ENCODE measurements at regions not wholly inside any gene's neighbourhood (a gene's known extent, or its start where the extent isn't known, plus 50 kb on each side); places are given as distances from the start of the nearest gene placed in this dataset.

DNA sequence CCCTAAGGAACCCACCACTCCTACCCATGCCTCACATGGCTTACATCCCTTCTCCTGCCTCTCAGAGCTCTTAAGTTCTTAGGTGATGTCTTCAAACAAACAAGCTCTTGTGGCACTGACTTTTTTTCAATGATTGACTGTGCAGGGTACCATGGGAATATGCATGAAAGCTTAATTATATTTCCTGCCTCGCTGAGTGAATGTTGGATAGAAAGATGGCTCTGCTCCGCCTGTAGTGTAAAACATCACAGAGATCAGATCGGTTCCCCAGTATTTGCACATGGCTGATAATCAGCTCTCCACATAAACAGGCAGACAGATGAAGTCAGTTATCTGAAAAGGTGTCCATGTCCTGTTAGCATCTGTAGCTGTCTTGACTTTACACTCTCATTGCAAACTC, 820.8 kb downstream of the TDRD15 start:
- in situ Hi-C loops (cut with HindIII; ENCODE audit: low pct_unique_long_range_greater_than_20kb, low sequenced_read_pairs) = no loop called here
- Histone ChIP-seq H3K27me3 (ENCODE audit: control insufficient read depth, insufficient read depth, low read length) (no peaks in the 10 kb centered on the region), H3K4me3 (ENCODE audit: low read depth in 2 of 2, low read length in 2 of 2) (no peak overlapping the region), H3K9me3 (ENCODE audit: control insufficient read depth, insufficient read depth, low read depth, low read length) (no peaks in the 10 kb centered on the region), H3K4me1 (ENCODE audit: control insufficient read depth, insufficient read depth, low read length) (no peaks in the 10 kb centered on the region), H3K27ac (ENCODE audit: low read length) (no peak overlapping the region), H3K36me3 (ENCODE audit: control insufficient read depth, insufficient read depth, low read length) (no peaks in the 10 kb centered on the region)
- intact Hi-C loops (cut with micrococcal nuclease; ENCODE audit: unreplicated experiment) = no loop called here
- no TSS peak for BruUV-seq (replicated peaks)
- ATAC-seq = no peak
- CTCF ChIA-PET = no interaction called here
- POLR2A ChIA-PET = no interaction called here
- DNase-seq (ENCODE audit: low read depth, low spot score) = no peak
- no peak for TF ChIP-seq POLR2AphosphoS5 (IDR thresholded peaks at IDR 0.05; ENCODE audit: low read depth, low read length)
- no peak for TF ChIP-seq SIN3A (IDR thresholded peaks at IDR 0.05; ENCODE audit: borderline replicate concordance, insufficient read depth, low read depth, low read length)
- TF ChIP-seq, protein P1, sequence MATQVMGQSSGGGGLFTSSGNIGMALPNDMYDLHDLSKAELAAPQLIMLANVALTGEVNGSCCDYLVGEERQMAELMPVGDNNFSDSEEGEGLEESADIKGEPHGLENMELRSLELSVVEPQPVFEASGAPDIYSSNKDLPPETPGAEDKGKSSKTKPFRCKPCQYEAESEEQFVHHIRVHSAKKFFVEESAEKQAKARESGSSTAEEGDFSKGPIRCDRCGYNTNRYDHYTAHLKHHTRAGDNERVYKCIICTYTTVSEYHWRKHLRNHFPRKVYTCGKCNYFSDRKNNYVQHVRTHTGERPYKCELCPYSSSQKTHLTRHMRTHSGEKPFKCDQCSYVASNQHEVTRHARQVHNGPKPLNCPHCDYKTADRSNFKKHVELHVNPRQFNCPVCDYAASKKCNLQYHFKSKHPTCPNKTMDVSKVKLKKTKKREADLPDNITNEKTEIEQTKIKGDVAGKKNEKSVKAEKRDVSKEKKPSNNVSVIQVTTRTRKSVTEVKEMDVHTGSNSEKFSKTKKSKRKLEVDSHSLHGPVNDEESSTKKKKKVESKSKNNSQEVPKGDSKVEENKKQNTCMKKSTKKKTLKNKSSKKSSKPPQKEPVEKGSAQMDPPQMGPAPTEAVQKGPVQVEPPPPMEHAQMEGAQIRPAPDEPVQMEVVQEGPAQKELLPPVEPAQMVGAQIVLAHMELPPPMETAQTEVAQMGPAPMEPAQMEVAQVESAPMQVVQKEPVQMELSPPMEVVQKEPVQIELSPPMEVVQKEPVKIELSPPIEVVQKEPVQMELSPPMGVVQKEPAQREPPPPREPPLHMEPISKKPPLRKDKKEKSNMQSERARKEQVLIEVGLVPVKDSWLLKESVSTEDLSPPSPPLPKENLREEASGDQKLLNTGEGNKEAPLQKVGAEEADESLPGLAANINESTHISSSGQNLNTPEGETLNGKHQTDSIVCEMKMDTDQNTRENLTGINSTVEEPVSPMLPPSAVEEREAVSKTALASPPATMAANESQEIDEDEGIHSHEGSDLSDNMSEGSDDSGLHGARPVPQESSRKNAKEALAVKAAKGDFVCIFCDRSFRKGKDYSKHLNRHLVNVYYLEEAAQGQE (IDR thresholded peaks at IDR 0.05; ENCODE audit: insufficient read depth in 1 of 2, low read depth in 2 of 2, low read length in 1 of 2) = no peak
- TF ChIP-seq, protein P2, sequence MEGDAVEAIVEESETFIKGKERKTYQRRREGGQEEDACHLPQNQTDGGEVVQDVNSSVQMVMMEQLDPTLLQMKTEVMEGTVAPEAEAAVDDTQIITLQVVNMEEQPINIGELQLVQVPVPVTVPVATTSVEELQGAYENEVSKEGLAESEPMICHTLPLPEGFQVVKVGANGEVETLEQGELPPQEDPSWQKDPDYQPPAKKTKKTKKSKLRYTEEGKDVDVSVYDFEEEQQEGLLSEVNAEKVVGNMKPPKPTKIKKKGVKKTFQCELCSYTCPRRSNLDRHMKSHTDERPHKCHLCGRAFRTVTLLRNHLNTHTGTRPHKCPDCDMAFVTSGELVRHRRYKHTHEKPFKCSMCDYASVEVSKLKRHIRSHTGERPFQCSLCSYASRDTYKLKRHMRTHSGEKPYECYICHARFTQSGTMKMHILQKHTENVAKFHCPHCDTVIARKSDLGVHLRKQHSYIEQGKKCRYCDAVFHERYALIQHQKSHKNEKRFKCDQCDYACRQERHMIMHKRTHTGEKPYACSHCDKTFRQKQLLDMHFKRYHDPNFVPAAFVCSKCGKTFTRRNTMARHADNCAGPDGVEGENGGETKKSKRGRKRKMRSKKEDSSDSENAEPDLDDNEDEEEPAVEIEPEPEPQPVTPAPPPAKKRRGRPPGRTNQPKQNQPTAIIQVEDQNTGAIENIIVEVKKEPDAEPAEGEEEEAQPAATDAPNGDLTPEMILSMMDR (IDR thresholded peaks at IDR 0.05) = no peak
- TF ChIP-seq TCF7L2 (IDR thresholded peaks at IDR 0.05; ENCODE audit: low read depth, low read length) = no peak

DNA sequence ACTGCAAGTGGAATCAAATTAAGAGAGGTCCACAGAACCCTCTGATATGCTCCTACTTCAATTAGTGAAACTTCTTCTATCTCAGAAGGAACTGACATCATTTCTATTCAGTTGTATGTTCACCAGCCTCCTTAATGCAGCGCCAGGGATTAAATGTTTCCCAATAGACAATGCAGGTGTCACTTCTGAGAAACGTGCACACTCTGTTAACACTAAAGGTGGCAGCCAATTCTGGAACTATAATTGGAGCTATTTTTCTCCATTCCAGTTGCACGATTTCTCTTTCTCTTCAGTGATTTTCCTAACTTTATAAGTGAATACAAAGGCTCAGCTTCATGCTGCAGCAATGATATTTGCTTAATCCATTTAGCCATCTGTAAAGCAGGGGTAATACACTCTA, 821.9 kb downstream of the TDRD15 start:
- H3K27ac ChIP-seq (ENCODE audit: low read length) = no peak overlapping the region
- no peak overlapping the region for H3K4me3 ChIP-seq (ENCODE audit: low read depth in 2 of 2, low read length in 2 of 2)
- no peaks in the 10 kb centered on the region for H3K36me3 ChIP-seq (ENCODE audit: control insufficient read depth, insufficient read depth, low read length)
- no peaks in the 10 kb centered on the region for H3K27me3 ChIP-seq (ENCODE audit: control insufficient read depth, insufficient read depth, low read length)
- ChIA-PET CTCF (no interaction called here), POLR2A (no interaction called here)
- in situ Hi-C loops (cut with HindIII; ENCODE audit: low pct_unique_long_range_greater_than_20kb, low sequenced_read_pairs) = no loop called here
- intact Hi-C loops (cut with micrococcal nuclease; ENCODE audit: unreplicated experiment) = no loop called here
- no peaks in the 10 kb centered on the region for H3K4me1 ChIP-seq (ENCODE audit: control insufficient read depth, insufficient read depth, low read length)
- H3K9me3 ChIP-seq (ENCODE audit: control insufficient read depth, insufficient read depth, low read depth, low read length) = no peaks in the 10 kb centered on the region
- no peak for ATAC-seq
- no peak for TF ChIP-seq TCF7L2 (IDR thresholded peaks at IDR 0.05; ENCODE audit: low read depth, low read length)
- TF ChIP-seq, protein P1 (IDR thresholded peaks at IDR 0.05; ENCODE audit: insufficient read depth in 1 of 2, low read depth in 2 of 2, low read length in 1 of 2) = no peak
- TF ChIP-seq, protein P2 (IDR thresholded peaks at IDR 0.05) = no peak
- TF ChIP-seq SIN3A (IDR thresholded peaks at IDR 0.05; ENCODE audit: borderline replicate concordance, insufficient read depth, low read depth, low read length) = no peak
- TF ChIP-seq POLR2AphosphoS5 (IDR thresholded peaks at IDR 0.05; ENCODE audit: low read depth, low read length) = no peak
- DNase-seq (ENCODE audit: low read depth, low spot score) = no peak
- no TSS peak for BruUV-seq (replicated peaks)

Data from Panc1 (cell line).